MM.1S (cell line): ENCODE measurements at regions not wholly inside any gene's neighbourhood (a gene's known extent, or its start where the extent isn't known, plus 50 kb on each side); places are given as distances from the start of the nearest gene placed in this dataset.

ENCODE experiments used
- DNase-seq: peaks from one replicate; pipeline ENCODE4 v3.0.0-alpha.2; 2015
- H2AFZ ChIP-seq: fragments of 300-600 bp; sonication (generic); 2 replicates; pipeline ENCODE4 v1.6.0; 2016; ENCODE audit warnings: antibody characterized with exemption, low read length
- H3F3A ChIP-seq: fragments of 300-600 bp; sonication (generic); 2 replicates; pipeline ENCODE4 v1.6.1; 2016; ENCODE audit warnings: mild to moderate bottlenecking, antibody characterized with exemption, low read length, moderate library complexity, mixed read lengths; ENCODE audit not compliant: insufficient read depth
- H3K27ac ChIP-seq: fragments of 300-600 bp; sonication (generic); 2 replicates; pipeline ENCODE4 v1.5.1; 2016; ENCODE audit warnings: mild to moderate bottlenecking, low read length
- H3K27me3 ChIP-seq: fragments of 300-600 bp; sonication (generic); replicated peaks from 2 replicates; pipeline ENCODE4 v1.6.0; 2016; ENCODE audit warnings: low read length; ENCODE audit not compliant: insufficient read depth
- H3K36me3 ChIP-seq: fragments of 300-600 bp; sonication (generic); replicated peaks from 2 replicates; pipeline ENCODE4 v1.6.1; 2016; ENCODE audit warnings: mild to moderate bottlenecking, low read length, mixed read lengths; ENCODE audit not compliant: insufficient read depth
- H3K4me1 ChIP-seq: fragments of 300-600 bp; sonication (generic); 2 replicates; pipeline ENCODE4 v1.6.1; 2016; ENCODE audit warnings: low read length, mixed read lengths
- H3K4me2 ChIP-seq: fragments of 300-600 bp; sonication (generic); 2 replicates; pipeline ENCODE4 v1.6.0; 2016; ENCODE audit warnings: low read depth, low read length
- H3K4me3 ChIP-seq: fragments of 300-600 bp; sonication (generic); 2 replicates; pipeline ENCODE4 v1.5.1; 2016; ENCODE audit warnings: low read length, mixed read lengths
- H3K79me2 ChIP-seq: fragments of 300-600 bp; sonication (generic); 2 replicates; pipeline ENCODE4 v1.6.1; 2016; ENCODE audit warnings: mixed run types, low read length, mixed read lengths
- H3K9ac ChIP-seq: fragments of 300-600 bp; sonication (generic); 2 replicates; pipeline ENCODE4 v1.6.1; 2016; ENCODE audit warnings: low read length, mixed read lengths
- H3K9me2 ChIP-seq: fragments of 300-600 bp; sonication (generic); replicated peaks from 2 replicates; pipeline ENCODE4 v1.6.1; 2016; ENCODE audit warnings: mild to moderate bottlenecking, low read length, mixed read lengths; ENCODE audit not compliant: insufficient read depth
- H3K9me3 ChIP-seq: fragments of 300-600 bp; sonication (generic); replicated peaks from 2 replicates; pipeline ENCODE4 v1.6.1; 2016; ENCODE audit warnings: mild to moderate bottlenecking, low read length, mixed read lengths; ENCODE audit not compliant: insufficient read depth
- H4K20me1 ChIP-seq: fragments of 300-600 bp; sonication (generic); 2 replicates; pipeline ENCODE4 v1.6.1; 2016; ENCODE audit warnings: mild to moderate bottlenecking, low read length, moderate library complexity, mixed read lengths; ENCODE audit not compliant: insufficient read depth
- CTCF ChIP-seq: fragments of 300-600 bp; sonication (generic); IDR thresholded peaks from 2 replicates; pipeline ENCODE4 v1.5.1; 2016; ENCODE audit warnings: antibody characterized with exemption, low read length, mixed read lengths
- EZH2 ChIP-seq: fragments of 300-600 bp; sonication (generic); optimal IDR thresholded peaks from 2 replicates; pipeline ENCODE3; 2017; ENCODE audit warnings: low read depth, mild to moderate bottlenecking, antibody characterized with exemption, low read length, mixed read lengths
- EZH2phosphoT487 ChIP-seq: fragments of 300-600 bp; sonication (generic); IDR thresholded peaks from 2 replicates; pipeline ENCODE4 v1.6.1; 2018; ENCODE audit warnings: antibody characterized with exemption, low read length

GRCh38 chr1:214898718-214899117 lies 183.8 kb upstream of the KCNK2 start:
- H3K4me2 ChIP-seq: no peak overlapping the region
- H3K9me2 ChIP-seq: no peaks in the 10 kb centered on the region
- no peak for TF ChIP-seq EZH2phosphoT487
- TF ChIP-seq CTCF: no peak
- no peak for TF ChIP-seq EZH2
- H3F3A ChIP-seq: no peaks in the 10 kb centered on the region
- H3K27me3 ChIP-seq: no peaks in the 10 kb centered on the region
- H2AFZ ChIP-seq: no peak overlapping the region
- no peak for DNase-seq
- no peaks in the 10 kb centered on the region for H3K4me1 ChIP-seq
- no peak overlapping the region for H3K27ac ChIP-seq
- no peak overlapping the region for H3K9ac ChIP-seq
- H3K79me2 ChIP-seq: no peaks in the 10 kb centered on the region
- no peaks in the 10 kb centered on the region for H3K36me3 ChIP-seq
- H3K9me3 ChIP-seq: no peaks in the 10 kb centered on the region
- H4K20me1 ChIP-seq: no peaks in the 10 kb centered on the region
- no peak overlapping the region for H3K4me3 ChIP-seq

GRCh38 chr1:214899908-214900460 lies 182.6 kb upstream of the KCNK2 start:
- H3K27ac ChIP-seq: no peak overlapping the region
- no peak overlapping the region for H3K9ac ChIP-seq
- H2AFZ ChIP-seq: no peak overlapping the region
- no peak for TF ChIP-seq CTCF
- TF ChIP-seq EZH2: no peak
- TF ChIP-seq EZH2phosphoT487: no peak
- no peaks in the 10 kb centered on the region for H3K36me3 ChIP-seq
- H3F3A ChIP-seq: no peaks in the 10 kb centered on the region
- H3K9me2 ChIP-seq: no peaks in the 10 kb centered on the region
- DNase-seq: no peak
- H3K79me2 ChIP-seq: no peaks in the 10 kb centered on the region
- H3K4me2 ChIP-seq: no peak overlapping the region
- no peaks in the 10 kb centered on the region for H3K27me3 ChIP-seq
- H4K20me1 ChIP-seq: no peaks in the 10 kb centered on the region
- no peaks in the 10 kb centered on the region for H3K4me1 ChIP-seq
- no peaks in the 10 kb centered on the region for H3K9me3 ChIP-seq
- H3K4me3 ChIP-seq: no peak overlapping the region

GRCh38 chr1:214900590-214900989 lies 181.9 kb upstream of the KCNK2 start:
- Histone ChIP-seq H3K79me2 (no peaks in the 10 kb centered on the region), H3F3A (no peaks in the 10 kb centered on the region), H3K9me2 (no peaks in the 10 kb centered on the region), H3K9me3 (no peaks in the 10 kb centered on the region), H3K27me3 (no peaks in the 10 kb centered on the region), H4K20me1 (no peaks in the 10 kb centered on the region), H3K4me2 (no peak overlapping the region), H3K27ac (no peak overlapping the region), H3K36me3 (no peaks in the 10 kb centered on the region), H3K9ac (no peak overlapping the region), H2AFZ (no peak overlapping the region), H3K4me1 (no peaks in the 10 kb centered on the region), H3K4me3 (no peak overlapping the region)
- TF ChIP-seq EZH2phosphoT487 (no peak), EZH2 (no peak), CTCF (no peak)
- no peak for DNase-seq
